H9 (cell line): ENCODE measurements at regions not wholly inside any gene's neighbourhood (a gene's known extent, or its start where the extent isn't known, plus 50 kb on each side); places are given as distances from the start of the nearest gene placed in this dataset.

Experiments used
- DNase-seq: peaks from one replicate; pipeline ENCODE4 v3.0.0-alpha.2; 2017
- H2AFZ ChIP-seq: one replicate; pipeline ENCODE4 v1.6.1; 2013; ENCODE audit warnings: mild to moderate bottlenecking, low read length, control low read depth, moderate library complexity
- H2AK5ac ChIP-seq: 2 replicates; pipeline ENCODE4 v1.6.1; 2013; ENCODE audit warnings: low read length, control low read depth, mixed read lengths; ENCODE audit not compliant: insufficient read length
- H2BK120ac ChIP-seq: one replicate; pipeline ENCODE4 v1.6.1; 2013; ENCODE audit warnings: low read depth, mild to moderate bottlenecking, low read length, control low read depth, inconsistent platforms; ENCODE audit not compliant: poor library complexity, severe bottlenecking
- H2BK12ac ChIP-seq: 2 replicates; pipeline ENCODE4 v1.6.1; 2013; ENCODE audit warnings: low read length, control low read depth, mixed read lengths, low read depth; ENCODE audit not compliant: insufficient read length
- H2BK15ac ChIP-seq: 2 replicates; pipeline ENCODE4 v1.6.1; 2013; ENCODE audit warnings: low read depth, low read length, control low read depth
- H2BK20ac ChIP-seq: one replicate; pipeline ENCODE4 v1.6.1; 2013; ENCODE audit warnings: low read depth, mild to moderate bottlenecking, low read length, control low read depth, inconsistent platforms; ENCODE audit not compliant: poor library complexity, severe bottlenecking
- H2BK5ac ChIP-seq: 2 replicates; pipeline ENCODE4 v1.6.1; 2013; ENCODE audit warnings: low read length, control low read depth, mixed read lengths; ENCODE audit not compliant: insufficient read length
- H3K14ac ChIP-seq: 2 replicates; pipeline ENCODE4 v1.6.1; 2013; ENCODE audit warnings: low read length, control low read depth; ENCODE audit not compliant: insufficient read depth
- H3K18ac ChIP-seq: 2 replicates; pipeline ENCODE4 v1.6.1; 2013; ENCODE audit warnings: low read depth, mild to moderate bottlenecking, mixed read lengths, low read length, control low read depth; ENCODE audit not compliant: insufficient read length
- H3K23ac ChIP-seq: 2 replicates; pipeline ENCODE4 v1.6.1; 2013; ENCODE audit warnings: low read length, control low read depth, mixed read lengths, low read depth; ENCODE audit not compliant: insufficient read length
- H3K23me2 ChIP-seq: 2 replicates; pipeline ENCODE4 v1.6.1; 2013; ENCODE audit warnings: low read depth, mild to moderate bottlenecking, mixed read lengths, low read length, control low read depth; ENCODE audit not compliant: insufficient read length, poor library complexity, severe bottlenecking
- H3K27ac ChIP-seq: 2 replicates; pipeline ENCODE4 v1.5.1; 2013; ENCODE audit warnings: low read length, control low read depth, mixed read lengths, low read depth; ENCODE audit not compliant: insufficient read length
- H3K27me3 ChIP-seq: 2 replicates; pipeline ENCODE4 v1.6.1; 2013; ENCODE audit warnings: low read length, control low read depth, inconsistent platforms; ENCODE audit not compliant: insufficient read depth
- H3K4ac ChIP-seq: 2 replicates; pipeline ENCODE4 v1.6.1; 2013; ENCODE audit warnings: low read depth, mild to moderate bottlenecking, control low read depth, inconsistent platforms, low read length, moderate library complexity
- H3K4me1 ChIP-seq: 2 replicates; pipeline ENCODE4 v1.6.1; 2013; ENCODE audit warnings: low read length, control low read depth, inconsistent platforms; ENCODE audit not compliant: insufficient read depth
- H3K4me2 ChIP-seq: 2 replicates; pipeline ENCODE4 v1.6.1; 2013; ENCODE audit warnings: low read length, control low read depth, mixed read lengths; ENCODE audit not compliant: insufficient read length, insufficient read depth
- H3K56ac ChIP-seq: 2 replicates; pipeline ENCODE4 v1.6.1; 2013; ENCODE audit warnings: low read depth, mild to moderate bottlenecking, mixed read lengths, low read length, control low read depth; ENCODE audit not compliant: insufficient read length
- H3K79me1 ChIP-seq: 2 replicates; pipeline ENCODE4 v1.6.1; 2013; ENCODE audit warnings: low read depth, mild to moderate bottlenecking, moderate library complexity, low read length, control low read depth, inconsistent platforms; ENCODE audit not compliant: insufficient read depth, poor library complexity, severe bottlenecking
- H3K79me2 ChIP-seq: 2 replicates; pipeline ENCODE4 v1.6.1; 2013; ENCODE audit warnings: low read length, control low read depth, inconsistent platforms; ENCODE audit not compliant: insufficient read depth
- H3K9ac ChIP-seq: 2 replicates; pipeline ENCODE4 v1.6.1; 2013; ENCODE audit warnings: low read length, control low read depth, mixed read lengths; ENCODE audit not compliant: insufficient read length; ENCODE audit errors: extremely low read depth
- H3K9me3 ChIP-seq: one replicate; pipeline ENCODE4 v1.6.1; 2013; ENCODE audit warnings: low read depth, low read length, inconsistent platforms; ENCODE audit not compliant: control insufficient read depth
- H3T11ph ChIP-seq: one replicate; pipeline ENCODE4 v1.6.1; 2013; ENCODE audit warnings: mild to moderate bottlenecking, low read length, control low read depth, inconsistent platforms
- H4K20me1 ChIP-seq: one replicate; pipeline ENCODE4 v1.6.1; 2013; ENCODE audit not compliant: control insufficient read depth, insufficient read length, insufficient read depth
- H4K5ac ChIP-seq: 2 replicates; pipeline ENCODE4 v1.6.1; 2013; ENCODE audit warnings: low read depth, mild to moderate bottlenecking, mixed read lengths, low read length, control low read depth; ENCODE audit not compliant: insufficient read length
- H4K8ac ChIP-seq: replicated peaks from 2 replicates; pipeline ENCODE4 v1.6.1; 2013; ENCODE audit warnings: low read length, control low read depth, mixed read lengths, low read depth; ENCODE audit not compliant: insufficient read length
- H4K91ac ChIP-seq: 2 replicates; pipeline ENCODE4 v1.6.1; 2013; ENCODE audit warnings: low read depth, mild to moderate bottlenecking, moderate library complexity, mixed read lengths, low read length, control low read depth; ENCODE audit not compliant: insufficient read length
- H3K27ac Mint-ChIP-seq, 3 experiments: 2 replicates in 2 of 3; 3 replicates in 1 of 3; pipeline ENCODE4 v1.8.0; 2020 to 2021; ENCODE audit warnings: mixed read lengths in 3 of 3, mild to moderate bottlenecking in 1 of 3, moderate library complexity in 1 of 3
- H3K27me3 Mint-ChIP-seq: 2 replicates; pipeline ENCODE4 v1.8.0; 2021; ENCODE audit warnings: low read depth, mild to moderate bottlenecking, moderate library complexity, mixed read lengths
- H3K36me3 Mint-ChIP-seq, 3 experiments: 2 replicates in 2 of 3; 3 replicates in 1 of 3; pipeline ENCODE4 v1.8.0; 2020 to 2021; ENCODE audit warnings: low read depth in 3 of 3, mixed read lengths in 3 of 3; ENCODE audit not compliant: insufficient read depth in 1 of 3
- H3K4me1 Mint-ChIP-seq, 2 experiments: 2 replicates each; pipeline ENCODE4 v1.8.0; 2020; ENCODE audit warnings: mixed read lengths in 2 of 2
- H3K4me3 Mint-ChIP-seq, 2 experiments: 2 replicates in 1 of 2; 3 replicates in 1 of 2; pipeline ENCODE4 v1.8.0; 2020 to 2021; ENCODE audit warnings: mild to moderate bottlenecking in 2 of 2, mixed read lengths in 2 of 2, moderate library complexity in 1 of 2
- H3K9me3 Mint-ChIP-seq, 2 experiments: 2 replicates in 1 of 2; 3 replicates in 1 of 2; pipeline ENCODE4 v1.8.0; 2020; ENCODE audit warnings: mild to moderate bottlenecking in 2 of 2, mixed read lengths in 2 of 2, moderate library complexity in 1 of 2
- CTCF ChIP-seq: fragments of 200-600 bp; sonication (generic); conservative IDR thresholded peaks from 3 replicates; pipeline ENCODE4 v1.8.0; 2021; ENCODE audit warnings: antibody characterized with exemption, mild to moderate bottlenecking
- WGBS: extraction: QIAGEN DNeasy Blood & Tissue Kit; methylation state at CpG from one replicate; pipeline ENCODE4 v1.1.7; 2013; ENCODE audit warnings: missing lambda C conversion rate, low lambda C conversion rate, mixed read lengths; ENCODE audit not compliant: insufficient read length; ENCODE audit errors: extremely low coverage; 5-methylcytosine and 5-hydroxymethylcytosine counted together

- no peak overlapping the region for H2BK15ac ChIP-seq
- no peak overlapping the region for H3K27ac Mint-ChIP-seq
- H2BK20ac ChIP-seq = no peak overlapping the region
- H3K9me3 ChIP-seq = no peaks in the 10 kb centered on the region
- H3K4me2 ChIP-seq = no peak overlapping the region
- no peaks in the 10 kb centered on the region for H3K79me2 ChIP-seq
- no peak overlapping the region for H2BK120ac ChIP-seq
- WGBS = no CpG with 5 or more reads among the region's 5 CpGs
- H2AFZ ChIP-seq = no peak overlapping the region
- H3K14ac ChIP-seq = no peak overlapping the region
- H3K23me2 ChIP-seq = no peaks in the 10 kb centered on the region
- 0 out of 2 replicates have a peak, but pooled peaks cover 4% of the 10 kb centered on the region for H3K4me1 ChIP-seq
- H3T11ph ChIP-seq = no peak overlapping the region
- H4K8ac ChIP-seq = no peak overlapping the region
- H2BK5ac ChIP-seq = no peak overlapping the region
- H3K23ac ChIP-seq = no peak overlapping the region
- no peak overlapping the region for H3K18ac ChIP-seq
- no peak overlapping the region for H3K9ac ChIP-seq
- H3K79me1 ChIP-seq = no peaks in the 10 kb centered on the region
- no peak overlapping the region for H3K4me3 Mint-ChIP-seq
- H3K56ac ChIP-seq = no peak overlapping the region
- DNase-seq = no peak
- H3K4me1 Mint-ChIP-seq = peaks cover 30 to 37% of the 10 kb centered on the region in 2 experiments
- H2BK12ac ChIP-seq = no peak overlapping the region
- TF ChIP-seq CTCF = no peak
- peaks cover 0 to 10% of the 10 kb centered on the region in 2 experiments; a peak in 3 of 5 replicates for H3K9me3 Mint-ChIP-seq
- no peak overlapping the region for H4K5ac ChIP-seq
- H3K4ac ChIP-seq = no peak overlapping the region
- H4K20me1 ChIP-seq = no peaks in the 10 kb centered on the region
- H2AK5ac ChIP-seq = no peak overlapping the region
- no peaks in the 10 kb centered on the region for H3K36me3 Mint-ChIP-seq
- peaks cover 65% of the 10 kb centered on the region for H3K27me3 Mint-ChIP-seq
- no peak overlapping the region for H4K91ac ChIP-seq
- H3K27ac ChIP-seq = no peak overlapping the region
- H3K27me3 ChIP-seq = peaks cover 23% of the 10 kb centered on the region; the same call in 1 of the 2 replicates
These were observed 152.3 kb upstream of the ANKH start for GRCh38 chr5:15023846-15024245.
